ENCODE measurements at regions not wholly inside any gene's neighbourhood (a gene's known extent, or its start where the extent isn't known, plus 50 kb on each side); places are given as distances from the start of the nearest gene placed in this dataset.

DNA sequence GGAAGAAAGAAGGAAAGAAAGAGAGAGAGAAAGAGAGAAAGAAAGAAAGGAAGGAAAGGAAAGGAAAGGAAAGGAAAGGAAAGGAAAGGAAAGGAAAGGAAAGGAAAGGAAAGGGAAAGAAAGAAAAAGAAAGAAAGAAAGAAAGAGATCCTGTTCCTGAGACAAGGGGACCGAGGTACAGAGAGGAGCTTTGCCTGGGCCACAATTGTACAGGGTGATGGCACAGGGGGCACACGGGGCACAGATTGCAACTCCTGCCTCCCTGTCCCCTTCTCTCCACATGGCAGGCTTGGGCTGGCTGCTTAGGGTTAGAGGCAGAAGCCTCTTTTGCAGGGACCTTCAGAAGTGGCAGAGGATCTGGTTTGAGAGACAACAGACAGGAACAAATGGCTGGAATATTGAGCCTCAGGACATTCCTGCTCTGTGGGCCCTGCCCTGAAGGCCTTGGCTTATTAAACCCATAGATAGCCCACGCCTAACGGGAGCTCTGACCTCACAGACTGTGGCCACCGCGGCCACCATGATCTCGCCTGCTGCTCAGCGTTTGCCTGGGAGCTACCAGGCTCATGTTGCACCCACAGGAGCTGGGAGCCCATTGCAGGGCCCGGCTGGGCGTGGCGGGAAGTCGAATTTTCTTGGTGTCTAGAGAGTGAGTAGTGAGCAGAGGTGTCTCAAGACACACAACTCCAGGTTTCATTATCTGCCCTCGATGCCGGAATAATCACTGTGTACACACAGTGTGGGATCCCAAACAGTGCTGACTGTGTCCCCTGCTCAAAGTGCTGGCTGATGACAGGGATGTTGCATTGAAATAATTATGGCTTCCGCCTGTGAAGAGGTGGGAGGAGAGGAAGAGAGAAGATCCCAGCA lies 147.9 kb upstream of the NCOR2 start:
- TF ChIP-seq, protein P1, sequence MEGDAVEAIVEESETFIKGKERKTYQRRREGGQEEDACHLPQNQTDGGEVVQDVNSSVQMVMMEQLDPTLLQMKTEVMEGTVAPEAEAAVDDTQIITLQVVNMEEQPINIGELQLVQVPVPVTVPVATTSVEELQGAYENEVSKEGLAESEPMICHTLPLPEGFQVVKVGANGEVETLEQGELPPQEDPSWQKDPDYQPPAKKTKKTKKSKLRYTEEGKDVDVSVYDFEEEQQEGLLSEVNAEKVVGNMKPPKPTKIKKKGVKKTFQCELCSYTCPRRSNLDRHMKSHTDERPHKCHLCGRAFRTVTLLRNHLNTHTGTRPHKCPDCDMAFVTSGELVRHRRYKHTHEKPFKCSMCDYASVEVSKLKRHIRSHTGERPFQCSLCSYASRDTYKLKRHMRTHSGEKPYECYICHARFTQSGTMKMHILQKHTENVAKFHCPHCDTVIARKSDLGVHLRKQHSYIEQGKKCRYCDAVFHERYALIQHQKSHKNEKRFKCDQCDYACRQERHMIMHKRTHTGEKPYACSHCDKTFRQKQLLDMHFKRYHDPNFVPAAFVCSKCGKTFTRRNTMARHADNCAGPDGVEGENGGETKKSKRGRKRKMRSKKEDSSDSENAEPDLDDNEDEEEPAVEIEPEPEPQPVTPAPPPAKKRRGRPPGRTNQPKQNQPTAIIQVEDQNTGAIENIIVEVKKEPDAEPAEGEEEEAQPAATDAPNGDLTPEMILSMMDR (IDR thresholded peaks at IDR 0.05; ENCODE audit: extremely low read depth, insufficient read depth, missing control alignments) = no peak
- DNase-seq (ENCODE audit: low spot score) = no peak

DNA sequence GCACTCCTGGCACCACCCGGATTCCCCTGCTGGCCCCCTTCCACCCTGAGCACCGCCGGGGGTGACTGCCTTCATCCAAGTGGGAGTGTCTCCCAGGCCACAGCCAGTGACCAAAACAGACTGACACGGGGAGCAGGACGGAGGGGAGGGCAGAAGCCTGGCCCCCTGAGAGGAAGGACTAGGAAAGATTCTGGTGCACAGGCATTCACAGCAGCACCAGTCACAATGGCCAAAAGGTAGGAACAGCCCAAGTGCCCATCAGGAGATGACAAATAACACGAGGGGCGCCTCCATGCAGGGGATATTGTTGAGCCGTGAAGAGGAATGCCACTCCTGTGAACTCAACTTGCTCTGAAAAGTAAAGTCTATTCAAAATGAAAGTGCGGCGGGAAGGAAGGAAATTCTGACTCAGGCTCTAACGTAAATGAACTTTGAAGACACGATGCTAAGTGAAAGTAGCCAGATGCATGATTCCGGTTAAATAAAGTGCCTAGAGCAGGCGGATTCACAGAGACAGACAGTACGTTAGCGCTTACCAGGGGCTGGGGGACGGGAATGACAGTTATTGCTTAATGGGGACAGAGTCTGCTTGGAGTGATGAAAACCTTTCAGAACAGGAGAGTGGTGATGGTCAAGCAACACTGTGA lies 146.1 kb upstream of the NCOR2 start:
- peak; percentile 74 for DNase-seq (ENCODE audit: low spot score)
- in situ Hi-C loops (cut with MboI; ENCODE audit: low pct_unique_long_range_greater_than_20kb, low sequenced_read_pairs, unreplicated experiment) = no loop called here
- TF ChIP-seq, protein P1 (IDR thresholded peaks at IDR 0.05; ENCODE audit: extremely low read depth, insufficient read depth, missing control alignments) = no peak

More for the DNA sequence above, 147.9 kb upstream of the NCOR2 start:
- in situ Hi-C loops (cut with MboI; ENCODE audit: low pct_unique_long_range_greater_than_20kb, low sequenced_read_pairs, unreplicated experiment) = no loop called here

DNA sequence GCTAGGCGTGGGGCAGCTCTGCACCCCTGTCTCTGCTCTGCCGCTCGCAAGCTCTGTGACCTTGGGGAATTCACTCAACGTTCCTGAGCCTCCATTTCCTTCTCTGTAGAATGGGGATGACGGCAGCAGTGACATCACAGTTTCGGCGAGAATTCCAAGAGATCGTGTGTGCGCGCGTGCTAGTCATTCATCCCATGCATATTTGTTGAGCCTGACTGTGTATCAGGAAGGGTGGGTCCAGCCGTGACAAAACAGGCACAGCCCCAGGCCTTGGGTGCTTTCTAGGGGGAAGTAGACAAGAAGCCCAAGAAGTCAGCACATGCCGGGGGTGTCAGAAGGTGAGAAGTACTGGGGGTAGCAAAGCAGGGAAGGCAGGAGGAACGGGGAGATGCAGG lies 145.6 kb upstream of the NCOR2 start:
- DNase-seq (ENCODE audit: low spot score) = peak; percentile 49
- in situ Hi-C loops (cut with MboI; ENCODE audit: low pct_unique_long_range_greater_than_20kb, low sequenced_read_pairs, unreplicated experiment) = no loop called here

DNA sequence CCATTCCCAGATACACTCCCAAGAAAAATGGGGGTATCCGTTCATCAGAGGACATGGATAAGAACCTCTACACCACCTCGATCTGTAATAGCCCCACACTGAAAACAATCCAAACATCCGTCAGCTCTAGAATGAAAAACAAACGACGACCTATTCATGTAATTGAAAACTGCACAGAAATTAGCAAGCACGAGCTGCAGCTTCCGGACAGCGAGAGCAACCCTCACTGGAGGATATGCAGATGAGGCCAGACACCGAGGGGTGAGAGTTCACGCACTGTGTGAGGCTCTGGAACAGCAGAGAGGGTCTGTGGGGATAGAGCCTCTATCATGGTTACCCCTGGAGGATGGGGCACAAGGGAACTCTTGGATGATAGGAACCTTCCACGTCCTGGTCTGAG lies 143.9 kb upstream of the NCOR2 start:
- no peak for DNase-seq (ENCODE audit: low spot score)
- in situ Hi-C loops (cut with MboI; ENCODE audit: low pct_unique_long_range_greater_than_20kb, low sequenced_read_pairs, unreplicated experiment) = no loop called here
- TF ChIP-seq, protein P1 (IDR thresholded peaks at IDR 0.05; ENCODE audit: extremely low read depth, insufficient read depth, missing control alignments) = no peak

More for the DNA sequence above, 145.6 kb upstream of the NCOR2 start:
- TF ChIP-seq, protein P1 (IDR thresholded peaks at IDR 0.05; ENCODE audit: extremely low read depth, insufficient read depth, missing control alignments) = no peak

DNA sequence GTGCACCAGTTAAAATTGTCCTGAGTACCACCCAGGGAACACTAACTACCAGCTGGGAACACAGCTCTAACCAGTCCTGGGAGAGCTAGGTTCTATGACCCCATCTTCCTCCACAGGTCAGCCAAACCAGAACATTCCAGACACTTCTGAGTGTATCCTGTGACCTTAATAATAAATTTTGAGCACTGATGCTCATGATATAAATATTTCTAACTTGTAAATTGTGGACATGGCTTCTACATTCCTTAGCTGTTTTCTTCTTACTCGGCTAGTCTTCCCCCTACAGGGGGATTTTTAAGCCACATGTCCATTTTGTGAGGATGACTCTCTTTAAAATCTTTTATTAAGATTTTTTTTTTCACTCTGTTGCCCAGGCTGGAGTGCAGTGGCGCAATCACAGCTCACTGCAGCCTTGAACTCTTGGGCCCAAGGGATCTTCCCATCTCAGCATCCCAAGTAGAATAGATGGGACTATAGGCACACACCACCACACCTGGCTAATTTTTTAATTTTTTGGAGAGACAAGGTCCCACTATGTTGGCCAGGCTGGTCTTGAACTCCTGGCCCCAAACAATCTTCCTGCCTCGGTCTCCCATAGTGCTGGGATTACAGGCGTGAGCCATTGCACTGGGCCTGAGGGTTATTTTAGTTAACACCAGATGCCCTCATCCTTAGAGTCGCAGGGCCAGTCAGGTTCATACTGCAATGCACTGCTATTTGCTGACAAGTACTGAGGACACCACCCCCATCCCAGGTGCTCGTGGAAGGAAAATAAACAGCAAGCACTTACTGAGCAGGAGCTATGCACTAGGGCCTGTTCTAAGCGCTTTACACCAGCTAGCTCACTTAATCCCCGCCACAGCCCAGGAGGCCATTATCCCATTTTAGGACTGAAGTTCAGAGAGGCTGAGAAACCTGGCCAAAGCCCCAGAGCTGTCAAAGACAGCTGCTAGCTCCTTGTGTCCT lies 142.6 kb upstream of the NCOR2 start:
- in situ Hi-C loops (cut with MboI; ENCODE audit: low pct_unique_long_range_greater_than_20kb, low sequenced_read_pairs, unreplicated experiment) = no loop called here
- DNase-seq (ENCODE audit: low spot score) = no peak
- TF ChIP-seq, protein P1 (IDR thresholded peaks at IDR 0.05; ENCODE audit: extremely low read depth, insufficient read depth, missing control alignments) = no peak

DNA sequence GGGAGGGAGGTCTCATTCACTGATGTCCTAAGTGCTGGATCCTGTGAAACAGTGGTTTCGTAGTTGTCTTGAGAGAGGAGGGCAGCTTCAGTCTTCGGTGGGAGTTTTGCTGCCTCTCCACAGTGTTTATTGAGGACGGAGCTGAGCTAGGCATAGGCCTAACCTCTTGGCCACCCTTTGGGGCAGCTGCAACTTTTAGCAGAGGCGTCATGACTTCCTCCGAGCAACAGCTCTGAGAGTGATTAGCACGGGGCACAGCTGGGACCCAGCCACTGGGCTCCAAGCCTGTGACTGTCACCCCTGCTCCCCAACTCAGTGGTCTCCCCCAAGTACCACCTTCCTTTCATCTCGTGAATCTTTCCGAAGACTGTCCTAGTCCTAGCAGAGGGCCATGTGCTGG lies 139.9 kb upstream of the NCOR2 start:
- TF ChIP-seq, protein P1 (IDR thresholded peaks at IDR 0.05; ENCODE audit: extremely low read depth, insufficient read depth, missing control alignments) = no peak
- in situ Hi-C loops (cut with MboI; ENCODE audit: low pct_unique_long_range_greater_than_20kb, low sequenced_read_pairs, unreplicated experiment) = no loop called here
- no peak for DNase-seq (ENCODE audit: low spot score)

All from GM13977 (cell line).